SK-N-SH treated with all-trans-retinoic acid at 6 μM for 48 hours (cell line): ENCODE measurements at regions not wholly inside any gene's neighbourhood (a gene's known extent, or its start where the extent isn't known, plus 50 kb on each side); places are given as distances from the start of the nearest gene placed in this dataset.

Experiments
- ARNTL ChIP-seq: fragments of 450-650 bp; formaldehyde crosslinking; IDR thresholded peaks from 2 replicates; pipeline ENCODE4 v1.5.0; 2020; ENCODE audit warnings: low read depth, mild to moderate bottlenecking, moderate library complexity, borderline replicate concordance
- ESRRG ChIP-seq: fragments of 250-450 bp; sonication (Bioruptor Pico); IDR thresholded peaks from 2 replicates; pipeline ENCODE4 v1.6.1; 2021; ENCODE audit warnings: mild to moderate bottlenecking
- GLIS3 ChIP-seq: fragments of 250-450 bp; sonication (Bioruptor Pico); IDR thresholded peaks from 2 replicates; pipeline ENCODE4 v1.5.0; 2020; ENCODE audit warnings: mild to moderate bottlenecking, moderate library complexity
- RARB ChIP-seq: fragments of 250-450 bp; sonication (Bioruptor Pico); IDR thresholded peaks from 2 replicates; pipeline ENCODE4 v1.8.0; 2021; ENCODE audit warnings: mild to moderate bottlenecking, moderate library complexity
- TCF4 ChIP-seq: fragments of 250-450 bp; sonication (Bioruptor Pico); IDR thresholded peaks from 2 replicates; pipeline ENCODE4 v1.8.0; 2021; ENCODE audit warnings: mild to moderate bottlenecking, moderate library complexity, borderline replicate concordance
- TOX ChIP-seq: fragments of 250-450 bp; sonication (Bioruptor Pico); IDR thresholded peaks from 2 replicates; pipeline ENCODE4 v1.8.0; 2021; ENCODE audit warnings: mild to moderate bottlenecking, moderate library complexity, borderline replicate concordance
- ZFP3 ChIP-seq: fragments of 250-450 bp; sonication (Bioruptor Pico); IDR thresholded peaks from 2 replicates; pipeline ENCODE4 v1.5.0; 2020; ENCODE audit warnings: mild to moderate bottlenecking, moderate library complexity
- ZFP30 ChIP-seq: fragments of 450-650 bp; formaldehyde crosslinking; IDR thresholded peaks from 2 replicates; pipeline ENCODE4 v1.5.0; 2022; ENCODE audit warnings: mild to moderate bottlenecking, moderate library complexity
- ZNF565 ChIP-seq: fragments of 450-650 bp; formaldehyde crosslinking; conservative IDR thresholded peaks from 2 replicates; pipeline ENCODE4 v1.5.0; 2020; ENCODE audit warnings: low read depth, mild to moderate bottlenecking, moderate library complexity
- ZNF8 ChIP-seq: fragments of 450-650 bp; formaldehyde crosslinking; IDR thresholded peaks from 2 replicates; pipeline ENCODE4 v1.5.0; 2020; ENCODE audit warnings: mild to moderate bottlenecking, moderate library complexity
- TF ChIP-seq, protein P1 (sequence below): fragments of 250-450 bp; sonication (Bioruptor Pico); IDR thresholded peaks from 2 replicates; pipeline ENCODE4 v1.5.1; 2021; ENCODE audit warnings: mild to moderate bottlenecking, moderate library complexity
- TF ChIP-seq, protein P2 (sequence below): fragments of 250-450 bp; sonication (Bioruptor Pico); IDR thresholded peaks from 2 replicates; pipeline ENCODE4 v1.5.1; 2020; ENCODE audit warnings: low read depth, mild to moderate bottlenecking, moderate library complexity
- TF ChIP-seq, protein P3 (sequence below): fragments of 250-450 bp; sonication (Bioruptor Pico); IDR thresholded peaks from 2 replicates; pipeline ENCODE4 v1.8.0; 2020; ENCODE audit warnings: mild to moderate bottlenecking, moderate library complexity, borderline replicate concordance
- TF ChIP-seq, protein P4 (sequence below): fragments of 250-450 bp; sonication (Bioruptor Pico); IDR thresholded peaks from 2 replicates; pipeline ENCODE4 v1.8.0; 2021; ENCODE audit warnings: low read depth, mild to moderate bottlenecking, moderate library complexity, borderline replicate concordance

DNA sequence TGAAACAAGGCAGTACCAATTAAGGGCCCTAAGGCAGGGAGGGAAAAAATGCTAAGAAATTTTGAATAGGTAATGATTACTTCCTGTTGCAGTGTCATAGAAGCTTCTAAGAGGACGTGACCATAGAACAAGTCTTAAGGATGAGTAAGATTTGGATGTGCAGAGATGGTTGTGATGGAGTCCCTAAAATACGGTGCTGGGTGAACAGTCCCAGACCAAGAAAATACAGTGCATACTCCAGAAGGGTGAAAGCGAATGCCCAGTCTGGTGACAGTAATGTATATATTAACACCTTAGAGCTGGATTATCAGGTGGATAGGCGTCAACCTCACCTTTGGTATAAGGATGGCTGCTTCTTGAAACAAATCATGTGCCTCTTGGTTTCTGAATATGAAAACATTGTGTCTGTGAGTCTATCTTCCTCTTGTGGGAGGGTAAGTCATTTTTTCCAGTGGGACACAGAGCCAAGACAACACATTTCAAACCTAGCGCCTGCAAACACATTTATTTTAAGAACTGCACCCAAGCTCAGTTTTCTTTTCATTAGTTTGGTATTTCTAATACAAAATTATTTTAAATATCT, 101.2 kb upstream of the TP63 start:
- TF ChIP-seq GLIS3 (CRISPR knock-in tag) (no peak), RARB (CRISPR knock-in tag) (no peak), TOX (CRISPR knock-in tag) (no peak), ZNF8 (CRISPR knock-in tag) (no peak), ZFP3 (CRISPR knock-in tag) (no peak), ESRRG (CRISPR knock-in tag) (no peak), ARNTL (no peak), ZFP30 (CRISPR knock-in tag) (no peak), ZNF565 (CRISPR knock-in tag) (no peak), TCF4 (CRISPR knock-in tag) (no peak)
- TF ChIP-seq, protein P1, sequence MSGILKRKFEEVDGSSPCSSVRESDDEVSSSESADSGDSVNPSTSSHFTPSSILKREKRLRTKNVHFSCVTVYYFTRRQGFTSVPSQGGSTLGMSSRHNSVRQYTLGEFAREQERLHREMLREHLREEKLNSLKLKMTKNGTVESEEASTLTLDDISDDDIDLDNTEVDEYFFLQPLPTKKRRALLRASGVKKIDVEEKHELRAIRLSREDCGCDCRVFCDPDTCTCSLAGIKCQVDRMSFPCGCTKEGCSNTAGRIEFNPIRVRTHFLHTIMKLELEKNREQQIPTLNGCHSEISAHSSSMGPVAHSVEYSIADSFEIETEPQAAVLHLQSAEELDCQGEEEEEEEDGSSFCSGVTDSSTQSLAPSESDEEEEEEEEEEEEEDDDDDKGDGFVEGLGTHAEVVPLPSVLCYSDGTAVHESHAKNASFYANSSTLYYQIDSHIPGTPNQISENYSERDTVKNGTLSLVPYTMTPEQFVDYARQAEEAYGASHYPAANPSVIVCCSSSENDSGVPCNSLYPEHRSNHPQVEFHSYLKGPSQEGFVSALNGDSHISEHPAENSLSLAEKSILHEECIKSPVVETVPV (CRISPR knock-in tag): no peak
- TF ChIP-seq, protein P2, sequence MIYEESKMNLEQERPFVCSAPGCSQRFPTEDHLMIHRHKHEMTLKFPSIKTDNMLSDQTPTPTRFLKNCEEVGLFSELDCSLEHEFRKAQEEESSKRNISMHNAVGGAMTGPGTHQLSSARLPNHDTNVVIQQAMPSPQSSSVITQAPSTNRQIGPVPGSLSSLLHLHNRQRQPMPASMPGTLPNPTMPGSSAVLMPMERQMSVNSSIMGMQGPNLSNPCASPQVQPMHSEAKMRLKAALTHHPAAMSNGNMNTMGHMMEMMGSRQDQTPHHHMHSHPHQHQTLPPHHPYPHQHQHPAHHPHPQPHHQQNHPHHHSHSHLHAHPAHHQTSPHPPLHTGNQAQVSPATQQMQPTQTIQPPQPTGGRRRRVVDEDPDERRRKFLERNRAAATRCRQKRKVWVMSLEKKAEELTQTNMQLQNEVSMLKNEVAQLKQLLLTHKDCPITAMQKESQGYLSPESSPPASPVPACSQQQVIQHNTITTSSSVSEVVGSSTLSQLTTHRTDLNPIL (CRISPR knock-in tag): no peak
- TF ChIP-seq, protein P3, sequence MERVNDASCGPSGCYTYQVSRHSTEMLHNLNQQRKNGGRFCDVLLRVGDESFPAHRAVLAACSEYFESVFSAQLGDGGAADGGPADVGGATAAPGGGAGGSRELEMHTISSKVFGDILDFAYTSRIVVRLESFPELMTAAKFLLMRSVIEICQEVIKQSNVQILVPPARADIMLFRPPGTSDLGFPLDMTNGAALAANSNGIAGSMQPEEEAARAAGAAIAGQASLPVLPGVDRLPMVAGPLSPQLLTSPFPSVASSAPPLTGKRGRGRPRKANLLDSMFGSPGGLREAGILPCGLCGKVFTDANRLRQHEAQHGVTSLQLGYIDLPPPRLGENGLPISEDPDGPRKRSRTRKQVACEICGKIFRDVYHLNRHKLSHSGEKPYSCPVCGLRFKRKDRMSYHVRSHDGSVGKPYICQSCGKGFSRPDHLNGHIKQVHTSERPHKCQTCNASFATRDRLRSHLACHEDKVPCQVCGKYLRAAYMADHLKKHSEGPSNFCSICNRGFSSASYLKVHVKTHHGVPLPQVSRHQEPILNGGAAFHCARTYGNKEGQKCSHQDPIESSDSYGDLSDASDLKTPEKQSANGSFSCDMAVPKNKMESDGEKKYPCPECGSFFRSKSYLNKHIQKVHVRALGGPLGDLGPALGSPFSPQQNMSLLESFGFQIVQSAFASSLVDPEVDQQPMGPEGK: no peak
- TF ChIP-seq, protein P4, sequence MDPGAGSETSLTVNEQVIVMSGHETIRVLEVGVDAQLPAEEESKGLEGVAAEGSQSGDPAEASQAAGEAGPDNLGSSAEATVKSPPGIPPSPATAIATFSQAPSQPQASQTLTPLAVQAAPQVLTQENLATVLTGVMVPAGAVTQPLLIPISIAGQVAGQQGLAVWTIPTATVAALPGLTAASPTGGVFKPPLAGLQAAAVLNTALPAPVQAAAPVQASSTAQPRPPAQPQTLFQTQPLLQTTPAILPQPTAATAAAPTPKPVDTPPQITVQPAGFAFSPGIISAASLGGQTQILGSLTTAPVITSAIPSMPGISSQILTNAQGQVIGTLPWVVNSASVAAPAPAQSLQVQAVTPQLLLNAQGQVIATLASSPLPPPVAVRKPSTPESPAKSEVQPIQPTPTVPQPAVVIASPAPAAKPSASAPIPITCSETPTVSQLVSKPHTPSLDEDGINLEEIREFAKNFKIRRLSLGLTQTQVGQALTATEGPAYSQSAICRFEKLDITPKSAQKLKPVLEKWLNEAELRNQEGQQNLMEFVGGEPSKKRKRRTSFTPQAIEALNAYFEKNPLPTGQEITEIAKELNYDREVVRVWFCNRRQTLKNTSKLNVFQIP: no peak
